NT2/D1 (cell line): ENCODE measurements at regions not wholly inside any gene's neighbourhood (a gene's known extent, or its start where the extent isn't known, plus 50 kb on each side); places are given as distances from the start of the nearest gene placed in this dataset.

Experiments used
- DNase-seq: peaks from one replicate; pipeline ENCODE4 v3.0.0-alpha.2; 2011; ENCODE audit warnings: low read depth, low spot score
- H3K27me3 ChIP-seq: 2 replicates; pipeline ENCODE4 v1.6.0; 2011; ENCODE audit warnings: mild to moderate bottlenecking; ENCODE audit not compliant: insufficient read length, insufficient read depth
- H3K36me3 ChIP-seq: 2 replicates; pipeline ENCODE4 v1.6.1; 2011; ENCODE audit warnings: mild to moderate bottlenecking, low read length, mixed read lengths; ENCODE audit not compliant: insufficient read depth, insufficient read length
- H3K4me1 ChIP-seq: 2 replicates; pipeline ENCODE4 v1.5.1; 2011; ENCODE audit not compliant: insufficient read depth, insufficient read length
- H3K4me3 ChIP-seq: 2 replicates; pipeline ENCODE4 v1.5.1; 2011; ENCODE audit warnings: low read depth; ENCODE audit not compliant: insufficient read length
- H3K9ac ChIP-seq: 2 replicates; pipeline ENCODE4 v1.6.0; 2011; ENCODE audit warnings: low read depth; ENCODE audit not compliant: insufficient read length
- H3K9me3 ChIP-seq: 2 replicates; pipeline ENCODE4 v1.5.1; 2011; ENCODE audit warnings: mild to moderate bottlenecking, low read length; ENCODE audit not compliant: insufficient read depth
- SUZ12 ChIP-seq: IDR thresholded peaks from 2 replicates; pipeline ENCODE4 v1.6.1; 2011; ENCODE audit not compliant: insufficient read length, insufficient read depth; ENCODE audit errors: extremely low read depth
- YY1 ChIP-seq: IDR thresholded peaks from 2 replicates; pipeline ENCODE4 v1.6.1; 2011; ENCODE audit not compliant: insufficient read length, insufficient read depth
- ZNF274 ChIP-seq: IDR thresholded peaks from 2 replicates; pipeline ENCODE4 v1.6.1; 2011; ENCODE audit warnings: mild to moderate bottlenecking, low read depth, low read length

GRCh38 chrX:10833299-10834169 is 213.1 kb upstream of the MID1 start:
- Histone ChIP-seq H3K36me3 (no peaks in the 10 kb centered on the region), H3K27me3 (no peaks in the 10 kb centered on the region), H3K4me3 (no peak overlapping the region), H3K9ac (no peak overlapping the region), H3K9me3 (no peaks in the 10 kb centered on the region), H3K4me1 (no peaks in the 10 kb centered on the region)
- TF ChIP-seq YY1 (no peak), ZNF274 (no peak), SUZ12 (no peak)
- no peak for DNase-seq

- Histone ChIP-seq H3K9ac (no peak overlapping the region), H3K4me3 (no peak overlapping the region), H3K9me3 (no peaks in the 10 kb centered on the region), H3K27me3 (no peaks in the 10 kb centered on the region), H3K36me3 (no peaks in the 10 kb centered on the region), H3K4me1 (no peaks in the 10 kb centered on the region)
- TF ChIP-seq ZNF274 (no peak), YY1 (no peak), SUZ12 (no peak)
- no peak for DNase-seq
These were observed 221.2 kb upstream of the MID1 start for GRCh38 chrX:10841579-10841978.

GRCh38 chrX:10842646-10843045 is 222.3 kb upstream of the MID1 start:
- H3K4me1 ChIP-seq: no peaks in the 10 kb centered on the region
- H3K36me3 ChIP-seq: no peaks in the 10 kb centered on the region
- no peaks in the 10 kb centered on the region for H3K27me3 ChIP-seq
- H3K9me3 ChIP-seq: no peaks in the 10 kb centered on the region
- H3K9ac ChIP-seq: no peak overlapping the region
- no peak for DNase-seq
- TF ChIP-seq ZNF274 (no peak), YY1 (no peak), SUZ12 (no peak)
- no peak overlapping the region for H3K4me3 ChIP-seq

- H3K4me1 ChIP-seq: no peaks in the 10 kb centered on the region
- no peak overlapping the region for H3K4me3 ChIP-seq
- H3K9me3 ChIP-seq: no peaks in the 10 kb centered on the region
- no peaks in the 10 kb centered on the region for H3K36me3 ChIP-seq
- no peak for DNase-seq
- no peaks in the 10 kb centered on the region for H3K27me3 ChIP-seq
- no peak overlapping the region for H3K9ac ChIP-seq
- TF ChIP-seq ZNF274 (no peak), SUZ12 (no peak), YY1 (no peak)
These were observed 226.9 kb upstream of the MID1 start for GRCh38 chrX:10847333-10847732.

GRCh38 chrX:10851809-10852208 is 231.4 kb upstream of the MID1 start:
- TF ChIP-seq SUZ12 (no peak), YY1 (no peak), ZNF274 (no peak)
- Histone ChIP-seq H3K4me3 (no peak overlapping the region), H3K4me1 (no peaks in the 10 kb centered on the region), H3K9me3 (no peaks in the 10 kb centered on the region), H3K9ac (no peak overlapping the region), H3K36me3 (no peaks in the 10 kb centered on the region), H3K27me3 (no peaks in the 10 kb centered on the region)
- DNase-seq: no peak

- no peak overlapping the region for H3K9ac ChIP-seq
- no peaks in the 10 kb centered on the region for H3K36me3 ChIP-seq
- no peak overlapping the region for H3K4me3 ChIP-seq
- H3K4me1 ChIP-seq: no peaks in the 10 kb centered on the region
- no peaks in the 10 kb centered on the region for H3K9me3 ChIP-seq
- TF ChIP-seq YY1 (no peak), ZNF274 (no peak)
- DNase-seq: no peak
- H3K27me3 ChIP-seq: no peaks in the 10 kb centered on the region
These were observed 234.2 kb upstream of the MID1 start for GRCh38 chrX:10854594-10854993.

- Histone ChIP-seq H3K9me3 (no peaks in the 10 kb centered on the region), H3K4me3 (no peak overlapping the region), H3K9ac (no peak overlapping the region), H3K36me3 (no peaks in the 10 kb centered on the region), H3K27me3 (no peaks in the 10 kb centered on the region), H3K4me1 (no peaks in the 10 kb centered on the region)
- TF ChIP-seq YY1 (no peak), ZNF274 (no peak), SUZ12 (no peak)
- DNase-seq: no peak
These were observed 235.5 kb upstream of the MID1 start for GRCh38 chrX:10855845-10856244.
